NCI-H1417 treated with DMSO at 0.1 percent for 48 hours (cell line): ENCODE measurements at regions not wholly inside any gene's neighbourhood (a gene's known extent, or its start where the extent isn't known, plus 50 kb on each side); places are given as distances from the start of the nearest gene placed in this dataset.

ENCODE experiments used
- DNase-seq: peaks from one replicate; lab custom pipeline; 2025; lab: John Stamatoyannopoulos, UW

DNA sequence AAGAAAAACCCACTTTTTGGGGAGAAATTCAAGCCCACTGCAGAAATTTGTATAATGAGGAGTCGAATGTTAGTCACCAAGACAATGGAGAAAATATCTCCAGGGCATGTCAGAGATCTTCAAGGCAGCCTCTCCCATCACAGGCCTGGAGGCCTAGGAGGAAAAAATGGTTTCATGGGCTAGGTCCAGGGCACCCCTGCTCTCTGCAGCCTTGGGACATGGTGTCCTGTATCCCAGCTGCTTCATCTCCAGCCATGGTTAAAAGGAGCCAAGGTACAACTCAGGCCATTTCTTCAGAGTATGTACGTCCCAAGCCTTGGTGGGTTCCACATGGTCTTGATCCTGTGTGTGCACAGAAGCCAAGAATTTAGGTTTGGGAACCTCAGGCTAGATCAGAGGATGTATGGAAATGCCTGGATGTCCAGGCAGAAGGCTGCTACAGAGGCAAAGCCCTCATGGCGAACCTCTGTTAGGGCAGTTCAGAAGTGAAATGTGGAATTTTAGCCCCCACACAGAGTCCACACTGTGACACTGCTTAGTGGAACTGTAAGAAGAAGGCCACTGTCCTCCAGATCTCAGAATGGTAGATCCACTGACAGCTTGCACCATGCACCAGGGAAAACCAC, 561.4 kb downstream of the ISL1 start:
- no peak for DNase-seq

GRCh38 chr5:51958473-51958872, 575.2 kb downstream of the ISL1 start:
- DNase-seq, result peak; percentile 74

DNA sequence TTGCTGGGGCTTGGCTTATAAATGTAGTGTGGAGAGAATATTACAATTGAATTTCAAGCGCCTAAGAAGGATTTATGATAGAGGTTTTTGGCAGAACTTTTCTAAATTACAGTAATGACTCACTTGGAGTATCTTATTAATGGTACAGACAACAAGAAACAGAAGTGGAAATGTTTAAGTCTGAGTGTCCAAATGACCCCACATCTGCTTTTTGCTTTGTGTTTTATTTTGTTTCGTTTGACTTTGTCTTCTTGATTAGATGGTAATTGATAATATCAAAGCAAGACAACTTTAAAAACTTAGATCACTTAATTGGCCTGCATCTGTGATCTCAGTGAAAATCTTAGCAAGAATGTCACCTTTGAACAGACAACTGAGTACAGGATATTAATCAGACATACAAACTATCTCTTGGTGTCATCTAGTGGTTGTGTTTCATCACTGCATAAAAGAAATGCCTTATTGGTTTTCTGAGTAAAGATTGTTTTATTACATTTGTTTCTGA, 577.4 kb downstream of the ISL1 start:
- DNase-seq, result no peak

DNA sequence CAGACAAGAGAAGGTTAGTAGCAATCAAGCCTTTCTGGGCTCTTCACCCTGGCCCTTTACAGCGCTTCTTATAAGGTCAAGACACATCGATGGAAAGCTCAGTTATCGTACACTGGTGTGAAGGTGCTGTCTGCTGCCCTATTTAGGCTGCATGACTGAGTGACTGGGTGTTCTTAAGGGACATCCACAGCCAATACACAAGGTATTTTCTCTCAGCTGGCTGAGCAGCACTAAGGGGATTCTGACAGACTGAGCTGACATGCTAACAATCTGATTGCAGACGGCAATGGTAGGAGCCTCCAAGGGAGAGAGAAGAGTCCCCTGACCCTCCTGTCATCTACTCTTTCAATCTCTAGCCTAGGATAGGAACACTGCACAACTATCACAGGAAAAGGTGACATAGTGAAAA, 577.9 kb downstream of the ISL1 start:
- peak; percentile 47 for DNase-seq

GRCh38 chr5:51968756-51969155, 585.5 kb downstream of the ISL1 start:
- DNase-seq, result no peak

DNA sequence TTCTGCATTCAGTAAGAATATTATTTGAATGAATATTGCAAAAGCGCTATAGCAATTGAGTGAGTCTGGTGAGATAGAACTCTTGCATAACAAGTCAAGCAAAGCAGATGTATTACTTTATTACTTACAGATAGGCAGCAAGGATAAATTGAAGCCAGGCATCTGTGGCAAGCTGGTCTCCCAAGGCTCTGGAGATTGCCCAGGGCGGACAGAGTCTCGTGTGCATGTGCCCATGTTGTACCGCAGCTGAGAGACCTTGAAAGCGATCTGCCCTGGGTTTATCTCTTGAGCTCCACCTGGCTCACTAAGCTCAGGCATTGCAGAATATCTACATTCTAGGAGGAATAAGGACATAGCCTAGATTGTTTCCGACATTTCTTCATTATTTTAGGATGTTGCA, 591.6 kb downstream of the ISL1 start:
- no peak for DNase-seq

DNA sequence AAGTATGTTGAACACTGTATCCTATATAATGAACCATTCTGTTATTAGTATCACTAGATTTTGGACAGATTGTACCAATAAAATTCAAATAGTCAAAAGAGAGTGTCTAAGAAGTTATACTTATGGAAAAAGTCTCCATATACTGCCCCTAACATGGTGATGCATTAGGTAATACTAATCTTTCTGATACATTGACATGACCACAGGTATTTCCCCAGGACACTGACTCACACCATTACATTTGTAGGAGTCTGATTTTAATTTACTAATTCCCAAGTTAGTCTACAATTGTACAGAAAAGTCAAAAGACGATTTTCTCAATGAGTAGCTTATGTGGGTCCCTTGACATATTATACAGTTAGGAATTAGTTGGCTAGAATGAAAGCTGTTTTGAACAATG, 593.8 kb downstream of the ISL1 start:
- DNase-seq, result no peak

DNA sequence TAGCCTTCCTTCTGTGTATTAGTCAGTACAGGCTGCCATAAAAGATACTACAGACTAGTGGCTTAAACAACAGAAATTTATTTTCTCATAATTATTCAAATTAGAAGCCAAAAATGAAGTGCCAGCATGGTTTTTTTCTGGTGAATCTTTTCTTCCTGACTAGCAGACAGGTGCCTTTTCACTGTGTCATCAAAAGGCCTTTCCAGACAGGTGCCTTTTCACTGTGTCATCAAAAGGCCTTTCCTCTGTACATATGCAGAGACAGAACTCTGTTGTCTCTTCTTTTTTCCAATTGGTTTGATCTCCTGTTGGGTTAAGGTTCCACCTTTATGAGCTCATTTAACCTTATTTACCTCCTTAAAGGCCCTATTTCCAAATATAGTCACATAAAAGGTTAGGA, 599.9 kb downstream of the ISL1 start:
- DNase-seq, result no peak

- no peak for DNase-seq
These were observed 603.5 kb downstream of the ISL1 start for GRCh38 chr5:51986733-51987132.

- DNase-seq, result no peak
These were observed 604.0 kb downstream of the ISL1 start for GRCh38 chr5:51987239-51987638.

- DNase-seq, result no peak
These were observed 604.5 kb downstream of the ISL1 start for GRCh38 chr5:51987669-51988209.

DNA sequence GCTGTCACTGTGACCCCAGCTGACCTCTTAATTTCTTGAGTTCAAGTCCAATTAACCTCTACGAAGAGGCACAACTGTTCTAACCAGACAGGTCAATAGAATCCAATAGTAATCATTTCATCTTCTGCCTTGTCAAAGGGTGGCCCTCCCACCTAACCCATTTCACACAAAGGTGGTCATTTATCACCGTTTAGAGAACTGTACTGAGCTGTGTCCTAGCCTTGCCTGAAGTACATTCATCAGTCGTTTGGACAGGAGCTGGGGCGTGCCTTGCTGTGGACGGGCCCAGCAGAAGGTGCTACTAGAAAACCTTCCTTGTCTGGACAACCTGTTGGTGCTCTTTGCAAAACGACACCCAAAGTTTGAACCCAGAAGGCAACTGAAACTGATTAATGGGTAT, 605.4 kb downstream of the ISL1 start:
- DNase-seq, result no peak

- no peak for DNase-seq
These were observed 607.0 kb downstream of the ISL1 start for GRCh38 chr5:51990241-51990640.

- no peak for DNase-seq
These were observed 607.5 kb downstream of the ISL1 start for GRCh38 chr5:51990661-51991180.

DNA sequence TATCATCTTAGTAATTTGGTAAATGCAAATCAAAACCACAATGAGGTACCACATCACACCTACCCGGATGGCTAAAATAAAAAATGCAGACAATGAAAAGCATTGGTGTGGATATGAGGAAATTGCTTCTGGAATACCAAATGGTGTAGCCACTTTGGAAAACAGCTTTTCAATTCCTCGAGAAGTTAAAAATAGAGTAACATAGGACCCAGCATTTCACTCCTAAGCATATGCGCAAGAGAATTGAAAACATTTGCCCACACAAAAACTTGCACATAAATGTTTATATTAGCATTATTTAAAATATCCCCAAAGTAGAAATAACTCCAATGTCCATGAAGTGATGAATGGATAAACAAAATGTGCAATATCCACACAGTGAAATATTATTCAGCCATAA, 608.7 kb downstream of the ISL1 start:
- DNase-seq, result no peak

DNA sequence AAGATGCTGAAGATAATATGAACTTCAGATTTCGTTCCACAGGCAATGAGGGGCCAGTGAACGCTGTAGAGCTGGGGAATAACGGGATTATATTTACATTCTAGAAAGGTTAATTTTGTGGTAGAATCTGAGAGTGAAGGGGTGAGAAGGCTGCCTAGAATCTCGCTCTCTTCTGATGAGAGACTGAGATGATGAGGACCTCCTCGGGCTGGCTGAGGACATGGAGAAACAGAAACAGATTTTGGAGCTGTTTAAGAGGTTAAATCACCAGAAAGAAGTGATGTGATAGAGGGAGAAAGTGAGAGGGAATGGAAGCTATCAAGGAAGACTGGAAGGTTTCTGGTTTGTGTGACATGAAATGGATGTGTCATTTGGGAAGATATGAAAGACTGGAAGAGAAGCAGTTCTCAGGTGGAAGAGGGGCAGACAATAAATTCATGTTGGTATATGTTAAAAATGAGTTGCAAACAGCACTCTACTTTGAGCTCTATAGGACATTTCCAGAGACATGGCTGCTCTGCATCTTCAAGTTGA, 612.6 kb downstream of the ISL1 start:
- no peak for DNase-seq

GRCh38 chr5:51996356-51996861, 613.2 kb downstream of the ISL1 start:
- DNase-seq, result no peak

- no peak for DNase-seq
These were observed 614.3 kb downstream of the ISL1 start for GRCh38 chr5:51997500-51997899.

GRCh38 chr5:51997949-51998348, 614.7 kb downstream of the ISL1 start:
- no peak for DNase-seq

GRCh38 chr5:52007230-52007858, 624.1 kb downstream of the ISL1 start:
- DNase-seq, result peak; percentile 66

- peak; percentile 82 for DNase-seq
These were observed 627.2 kb downstream of the ISL1 start for GRCh38 chr5:52010454-52010853.

- DNase-seq, result peak; percentile 85
These were observed 630.3 kb downstream of the ISL1 start for GRCh38 chr5:52013523-52013922.

- DNase-seq, result no peak
These were observed 632.5 kb downstream of the ISL1 start for GRCh38 chr5:52015760-52016159.
